Peyer's patch (tissue), 4 donors: ENCODE measurements at regions not wholly inside any gene's neighbourhood (a gene's known extent, or its start where the extent isn't known, plus 50 kb on each side); places are given as distances from the start of the nearest gene placed in this dataset.
A peak's percentile ranks its signal among the peaks of the same experiment; 100 is the strongest.

Source experiments
- DNase-seq, 3 donors: peaks; one replicate each; pipeline ENCODE4 v3.0.0-alpha.2; 2017 to 2019
- H3K27ac ChIP-seq, 4 donors: fragments of 200-600 bp; sonication (generic); one replicate each; pipeline ENCODE4 v1.5.1; 2016 to 2019
- H3K27me3 ChIP-seq, 2 donors: fragments of 200-600 bp; sonication (generic); one replicate each; pipeline ENCODE4 v1.5.1; 2019
- H3K36me3 ChIP-seq, 3 donors: fragments of 200-600 bp; sonication (generic); one replicate each; pipeline ENCODE4 v1.5.1; 2016 to 2019
- H3K4me1 ChIP-seq, 4 donors: fragments of 200-600 bp; sonication (generic); one replicate each; pipeline ENCODE4 v1.5.1; 2016 to 2019
- H3K4me3 ChIP-seq, 4 donors: fragments of 200-600 bp; sonication (generic); 1 replicate in 3 of 4; 2 replicates in 1 of 4; pipeline ENCODE4 v1.5.1; 2016 to 2019; ENCODE audit warnings: mild to moderate bottlenecking in 1 of 4
- H3K9me3 ChIP-seq, 4 donors: fragments of 200-600 bp; sonication (generic); one replicate each; pipeline ENCODE4 v1.5.1; 2016 to 2019; ENCODE audit warnings: mild to moderate bottlenecking in 1 of 4
- CTCF ChIP-seq, 6 experiments: fragments of 450-650 bp in 4 of 6; fragments of 200-600 bp in 2 of 6; sonication (generic) in 1 of 6; IDR thresholded peaks; one replicate each; pipeline ENCODE4 v1.5.1; 2017 to 2019; ENCODE audit warnings: antibody characterized with exemption in 6 of 6, mild to moderate bottlenecking in 3 of 6, moderate library complexity in 1 of 6
- POLR2A ChIP-seq, 2 donors: fragments of 450-650 bp; IDR thresholded peaks; one replicate each; pipeline ENCODE4 v1.5.1; 2017; ENCODE audit warnings: antibody characterized with exemption in 2 of 2, mild to moderate bottlenecking in 2 of 2, moderate library complexity in 2 of 2

- no peak overlapping the region for H3K4me3 ChIP-seq
- DNase-seq, result no peak
- peaks cover 0 to 5% (median 0%) of the 10 kb centered on the region in 4 donors for H3K4me1 ChIP-seq
- TF ChIP-seq POLR2A (IDR thresholded peaks at IDR 0.05), result no peak
- no peak for TF ChIP-seq CTCF (IDR thresholded peaks at IDR 0.05)
- no peaks in the 10 kb centered on the region for H3K9me3 ChIP-seq
- peak overlapping the region in 1 of 4 donors; percentile 25 for H3K27ac ChIP-seq
- H3K36me3 ChIP-seq, result no peaks in the 10 kb centered on the region
- no peaks in the 10 kb centered on the region for H3K27me3 ChIP-seq
Observed at GRCh38 chr1:18041685-18042355, 65.8 kb upstream of the IGSF21 start.

- Histone ChIP-seq H3K4me1 (peaks cover 0 to 5% (median 0%) of the 10 kb centered on the region in 4 donors), H3K4me3 (no peak overlapping the region), H3K27me3 (no peaks in the 10 kb centered on the region), H3K36me3 (no peaks in the 10 kb centered on the region), H3K9me3 (no peaks in the 10 kb centered on the region), H3K27ac (no peak overlapping the region)
- TF ChIP-seq CTCF (IDR thresholded peaks at IDR 0.05), result no peak
- TF ChIP-seq POLR2A (IDR thresholded peaks at IDR 0.05), result no peak
- no peak for DNase-seq
Observed at GRCh38 chr1:18043871-18044270, 63.7 kb upstream of the IGSF21 start.

GRCh38 chr1:18045203-18045602 lies 62.4 kb upstream of the IGSF21 start:
- Histone ChIP-seq H3K4me3 (no peak overlapping the region), H3K9me3 (no peaks in the 10 kb centered on the region), H3K4me1 (peaks cover 0 to 5% (median 0%) of the 10 kb centered on the region in 4 donors), H3K27me3 (no peaks in the 10 kb centered on the region), H3K36me3 (no peaks in the 10 kb centered on the region), H3K27ac (no peak overlapping the region)
- TF ChIP-seq POLR2A (IDR thresholded peaks at IDR 0.05) (no peak), CTCF (IDR thresholded peaks at IDR 0.05) (no peak)
- no peak for DNase-seq

GRCh38 chr1:18045621-18046020 lies 62.0 kb upstream of the IGSF21 start:
- no peak for DNase-seq

GRCh38 chr1:18047122-18047521 lies 60.5 kb upstream of the IGSF21 start:
- no peak for DNase-seq
- no peak for TF ChIP-seq POLR2A (IDR thresholded peaks at IDR 0.05)
- no peak for TF ChIP-seq CTCF (IDR thresholded peaks at IDR 0.05)
- Histone ChIP-seq H3K27me3 (no peaks in the 10 kb centered on the region), H3K36me3 (no peaks in the 10 kb centered on the region), H3K4me3 (no peak overlapping the region), H3K9me3 (no peaks in the 10 kb centered on the region), H3K27ac (no peak overlapping the region), H3K4me1 (no peaks in the 10 kb centered on the region)

More at GRCh38 chr1:18045621-18046020, 62.0 kb upstream of the IGSF21 start:
- TF ChIP-seq POLR2A (IDR thresholded peaks at IDR 0.05), result no peak
- TF ChIP-seq CTCF (IDR thresholded peaks at IDR 0.05), result no peak
- Histone ChIP-seq H3K27me3 (no peaks in the 10 kb centered on the region), H3K4me3 (no peak overlapping the region), H3K36me3 (no peaks in the 10 kb centered on the region), H3K27ac (no peak overlapping the region), H3K9me3 (no peaks in the 10 kb centered on the region), H3K4me1 (peaks cover 0 to 5% (median 0%) of the 10 kb centered on the region in 4 donors)
